Vagina (tissue), 2 donors: ENCODE measurements at regions not wholly inside any gene's neighbourhood (a gene's known extent, or its start where the extent isn't known, plus 50 kb on each side); places are given as distances from the start of the nearest gene placed in this dataset.

Experiments
- DNase-seq, 2 donors: peaks; one replicate each; pipeline ENCODE4 v3.0.0-alpha.2; 2017; ENCODE audit errors: extremely low spot score in 2 of 2
- H3K27ac ChIP-seq: fragments of 200-600 bp; sonication (generic); one replicate; pipeline ENCODE4 v1.5.1; 2019
- H3K27me3 ChIP-seq: fragments of 200-600 bp; sonication (generic); one replicate; pipeline ENCODE4 v1.5.1; 2019
- H3K36me3 ChIP-seq, 2 donors: fragments of 200-600 bp; sonication (generic); one replicate each; pipeline ENCODE4 v1.5.1; 2017 to 2019
- H3K4me1 ChIP-seq: fragments of 200-600 bp; sonication (generic); one replicate; pipeline ENCODE4 v1.5.1; 2019
- H3K4me3 ChIP-seq, 2 donors: fragments of 200-600 bp; sonication (generic); 1 replicate in 1 of 2; 2 replicates in 1 of 2; pipeline ENCODE4 v1.5.1; 2016 to 2019
- H3K9me3 ChIP-seq: fragments of 200-600 bp; sonication (generic); one replicate; pipeline ENCODE4 v1.5.1; 2019
- CTCF ChIP-seq, 3 experiments: fragments of 450-650 bp in 2 of 3; fragments of 200-600 bp in 1 of 3; sonication (generic) in 1 of 3; IDR thresholded peaks; one replicate each; pipeline ENCODE4 v1.5.1; 2017 to 2019; ENCODE audit warnings: antibody characterized with exemption in 3 of 3, mild to moderate bottlenecking in 2 of 3, moderate library complexity in 2 of 3
- POLR2A ChIP-seq, 2 donors: fragments of 450-650 bp; IDR thresholded peaks; one replicate each; pipeline ENCODE4 v1.6.1; 2017; ENCODE audit warnings: antibody characterized with exemption in 2 of 2, mild to moderate bottlenecking in 2 of 2, moderate library complexity in 2 of 2
- POLR2AphosphoS5 ChIP-seq, 2 donors: sonication (generic); formaldehyde crosslinking; IDR thresholded peaks; one replicate each; pipeline ENCODE4 v1.9.0; 2017; ENCODE audit warnings: antibody characterized with exemption in 2 of 2, mild to moderate bottlenecking in 2 of 2, low read depth in 1 of 2; ENCODE audit not compliant: insufficient read depth in 1 of 2
- intact Hi-C: fragments of 100-400 bp; cut with DNase I; formaldehyde crosslinking; loops from one replicate; pipeline ENCODE4 v1.15.1; 2023

GRCh38 chr7:148481147-148481526 lies 109.4 kb upstream of the C7orf33 start:
- H3K27ac ChIP-seq = no peak overlapping the region
- H3K27me3 ChIP-seq = no peaks in the 10 kb centered on the region
- TF ChIP-seq POLR2A (IDR thresholded peaks at IDR 0.05) (no peak), CTCF (IDR thresholded peaks at IDR 0.05) (no peak), POLR2AphosphoS5 (IDR thresholded peaks at IDR 0.05; ENCODE audit: insufficient read depth in 1 of 2, low read depth in 1 of 2) (no peak)
- DNase-seq = no peak
- no peak overlapping the region for H3K4me3 ChIP-seq
- H3K4me1 ChIP-seq = no peaks in the 10 kb centered on the region
- intact Hi-C loops = no loop called here
- no peaks in the 10 kb centered on the region for H3K36me3 ChIP-seq
- H3K9me3 ChIP-seq = no peaks in the 10 kb centered on the region

DNA sequence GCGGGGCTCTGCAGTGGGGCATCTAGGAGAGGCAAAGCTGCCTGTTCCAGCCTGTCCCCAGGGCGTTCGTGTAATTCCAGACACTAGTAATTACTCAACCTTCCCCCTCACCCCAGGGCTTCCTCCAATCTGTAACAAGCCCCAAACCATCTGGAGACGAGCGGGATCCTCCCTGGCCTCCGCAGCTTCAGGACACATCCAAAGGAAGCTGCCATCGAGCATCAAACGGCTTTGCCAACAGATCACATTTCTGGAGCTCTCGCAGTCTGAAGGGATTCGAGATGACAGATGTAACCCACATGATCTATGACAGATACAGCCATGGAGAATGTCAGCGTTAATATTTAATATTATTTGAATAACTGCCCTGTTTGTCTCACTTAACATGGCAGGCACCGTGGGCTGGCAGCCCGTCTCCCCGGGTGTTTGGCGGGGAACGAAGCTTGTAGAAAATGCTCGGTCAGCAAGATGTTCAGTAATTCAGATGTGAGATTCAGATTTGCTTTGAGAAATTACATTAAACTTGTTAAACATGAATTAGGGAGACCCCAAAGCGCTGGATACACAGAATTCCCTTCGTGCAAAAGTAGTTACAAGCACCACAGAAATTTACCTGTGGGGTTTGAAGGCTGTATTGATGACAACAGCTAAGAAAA lies 108.5 kb upstream of the C7orf33 start:
- TF ChIP-seq CTCF (IDR thresholded peaks at IDR 0.05) (no peak), POLR2AphosphoS5 (IDR thresholded peaks at IDR 0.05; ENCODE audit: insufficient read depth in 1 of 2, low read depth in 1 of 2) (no peak), POLR2A (IDR thresholded peaks at IDR 0.05) (no peak)
- intact Hi-C loops = no loop called here
- Histone ChIP-seq H3K9me3 (no peaks in the 10 kb centered on the region), H3K27me3 (no peaks in the 10 kb centered on the region), H3K36me3 (no peaks in the 10 kb centered on the region), H3K27ac (no peak overlapping the region), H3K4me3 (no peak overlapping the region), H3K4me1 (no peaks in the 10 kb centered on the region)
- DNase-seq = no peak

- no peak for TF ChIP-seq CTCF (IDR thresholded peaks at IDR 0.05)
- no peak for TF ChIP-seq POLR2A (IDR thresholded peaks at IDR 0.05)
- no peak for TF ChIP-seq POLR2AphosphoS5 (IDR thresholded peaks at IDR 0.05; ENCODE audit: insufficient read depth in 1 of 2, low read depth in 1 of 2)
- Histone ChIP-seq H3K9me3 (no peaks in the 10 kb centered on the region), H3K4me1 (no peaks in the 10 kb centered on the region), H3K36me3 (no peaks in the 10 kb centered on the region), H3K27ac (no peak overlapping the region), H3K4me3 (no peak overlapping the region), H3K27me3 (no peaks in the 10 kb centered on the region)
- intact Hi-C loops = no loop called here
- DNase-seq = no peak
Measured at GRCh38 chr7:148483515-148484308, 106.9 kb upstream of the C7orf33 start.

- no peaks in the 10 kb centered on the region for H3K27me3 ChIP-seq
- intact Hi-C loops = no loop called here
- TF ChIP-seq POLR2AphosphoS5 (IDR thresholded peaks at IDR 0.05; ENCODE audit: insufficient read depth in 1 of 2, low read depth in 1 of 2) (no peak), POLR2A (IDR thresholded peaks at IDR 0.05) (no peak), CTCF (IDR thresholded peaks at IDR 0.05) (no peak)
Measured at GRCh38 chr7:148484486-148484885, 106.1 kb upstream of the C7orf33 start.

GRCh38 chr7:148485618-148486017 lies 104.9 kb upstream of the C7orf33 start:
- intact Hi-C loops = no loop called here

More at GRCh38 chr7:148484486-148484885, 106.1 kb upstream of the C7orf33 start:
- DNase-seq = no peak
- H3K9me3 ChIP-seq = no peaks in the 10 kb centered on the region
- H3K27ac ChIP-seq = no peak overlapping the region
- H3K36me3 ChIP-seq = no peaks in the 10 kb centered on the region
- no peak overlapping the region for H3K4me3 ChIP-seq
- H3K4me1 ChIP-seq = no peaks in the 10 kb centered on the region

More at GRCh38 chr7:148485618-148486017, 104.9 kb upstream of the C7orf33 start:
- Histone ChIP-seq H3K27ac (no peak overlapping the region), H3K4me3 (no peak overlapping the region), H3K36me3 (no peaks in the 10 kb centered on the region), H3K27me3 (no peaks in the 10 kb centered on the region), H3K4me1 (no peaks in the 10 kb centered on the region), H3K9me3 (no peaks in the 10 kb centered on the region)
- no peak for DNase-seq
- TF ChIP-seq CTCF (IDR thresholded peaks at IDR 0.05) = no peak
- TF ChIP-seq POLR2A (IDR thresholded peaks at IDR 0.05) = no peak
- TF ChIP-seq POLR2AphosphoS5 (IDR thresholded peaks at IDR 0.05; ENCODE audit: insufficient read depth in 1 of 2, low read depth in 1 of 2) = no peak
